Body of pancreas (tissue), 4 donors: ENCODE measurements at regions not wholly inside any gene's neighbourhood (a gene's known extent, or its start where the extent isn't known, plus 50 kb on each side); places are given as distances from the start of the nearest gene placed in this dataset.
"Not testable (repeated sequence)": the region's sequence is repeated elsewhere in the genome, so short reads cannot be mapped to it uniquely, and the experiment has no call there.

Experiments used
- CTCF ChIP-seq, 7 experiments: fragments of 450-650 bp in 4 of 7; fragments of 200-600 bp in 3 of 7; sonication (generic) in 3 of 7; IDR thresholded peaks; one replicate each; pipeline ENCODE4 v1.5.1; 2016 to 2019; ENCODE audit warnings: antibody characterized with exemption in 7 of 7
- POLR2A ChIP-seq, 3 donors: fragments of 450-650 bp; IDR thresholded peaks; one replicate each; pipeline ENCODE4 v1.6.1; 2016; ENCODE audit warnings: antibody characterized with exemption in 3 of 3, mild to moderate bottlenecking in 2 of 3

GRCh38 chr21:9628051-9628450, 893.3 kb upstream of the TPTE start:
- not testable (repeated sequence) for TF ChIP-seq POLR2A, CTCF (IDR thresholded peaks at IDR 0.05)
